HL-60 (cell line): ENCODE measurements at regions not wholly inside any gene's neighbourhood (a gene's known extent, or its start where the extent isn't known, plus 50 kb on each side); places are given as distances from the start of the nearest gene placed in this dataset.

ENCODE experiments used
- DNase-seq, 2 experiments: peaks; one replicate each; pipeline ENCODE4 v3.0.0-alpha.2; 2010 to 2020; ENCODE audit warnings: low read depth in 1 of 2, low spot score in 1 of 2
- H3K27ac ChIP-seq: fragments of 250-450 bp; sonication (Bioruptor Pico); replicated peaks from 2 replicates; pipeline ENCODE4 v1.5.1; 2020; ENCODE audit warnings: mild to moderate bottlenecking, moderate library complexity
- H3K27me3 ChIP-seq: fragments of 250-450 bp; sonication (Bioruptor Pico); 2 replicates; pipeline ENCODE4 v1.5.1; 2021; ENCODE audit warnings: mild to moderate bottlenecking, moderate library complexity; ENCODE audit not compliant: insufficient read depth, poor library complexity, severe bottlenecking
- H3K4me3 ChIP-seq: replicated peaks from 2 replicates; pipeline ENCODE4 v1.5.1; 2011; ENCODE audit warnings: mild to moderate bottlenecking, control low read depth, low read length; ENCODE audit not compliant: insufficient read depth
- CTCF ChIP-seq: IDR thresholded peaks from one replicate; pipeline ENCODE4 v1.5.1; 2011; ENCODE audit warnings: low read length, control low read depth, inconsistent platforms; ENCODE audit not compliant: insufficient read depth
- GABPA ChIP-seq: IDR thresholded peaks from 2 replicates; pipeline ENCODE4 v1.6.1; 2012; ENCODE audit warnings: low read depth
- POLR2AphosphoS5 ChIP-seq: IDR thresholded peaks from 2 replicates; pipeline ENCODE4 v1.6.1; 2012; ENCODE audit warnings: low read depth
- REST ChIP-seq: IDR thresholded peaks from 2 replicates; pipeline ENCODE4 v1.6.1; 2012; ENCODE audit warnings: low read depth; ENCODE audit not compliant: insufficient replicate concordance
- SPI1 ChIP-seq: IDR thresholded peaks from 2 replicates; pipeline ENCODE4 v1.6.1; 2012; ENCODE audit warnings: low read depth, mild to moderate bottlenecking, borderline replicate concordance

- Histone ChIP-seq H3K27me3 (no peaks in the 10 kb centered on the region), H3K27ac (no peak overlapping the region), H3K4me3 (no peak overlapping the region)
- TF ChIP-seq SPI1 (no peak), GABPA (no peak), POLR2AphosphoS5 (no peak), REST (no peak), CTCF (no peak)
- no peak for DNase-seq
These were observed 50.3 kb upstream of the EPC2 start for GRCh38 chr2:148594216-148594615.
